ENCODE measurements at regions not wholly inside any gene's neighbourhood (a gene's known extent, or its start where the extent isn't known, plus 50 kb on each side); places are given as distances from the start of the nearest gene placed in this dataset.

- DNase-seq, result no peak
Measured at GRCh38 chr15:94535298-94536048, 304.1 kb downstream of the MCTP2 start.

- no peak for DNase-seq
Measured at GRCh38 chr15:94536549-94536948, 305.2 kb downstream of the MCTP2 start.

- DNase-seq, result no peak
Measured at GRCh38 chr15:94538280-94538679, 306.9 kb downstream of the MCTP2 start.

GRCh38 chr15:94542391-94542790, 311.0 kb downstream of the MCTP2 start:
- no peak for DNase-seq

GRCh38 chr15:94546808-94547207, 315.4 kb downstream of the MCTP2 start:
- DNase-seq, result no peak

GRCh38 chr15:94547711-94548110, 316.4 kb downstream of the MCTP2 start:
- no peak for DNase-seq

- DNase-seq, result no peak
Measured at GRCh38 chr15:94555841-94556519, 324.6 kb downstream of the MCTP2 start.

- DNase-seq, result no peak
Measured at GRCh38 chr15:94561036-94561689, 329.8 kb downstream of the MCTP2 start.

- DNase-seq, result no peak
Measured at GRCh38 chr15:94563456-94563855, 332.1 kb downstream of the MCTP2 start.

- no peak for DNase-seq
Measured at GRCh38 chr15:94576889-94577533, 345.6 kb downstream of the MCTP2 start.

GRCh38 chr15:94579286-94579685, 347.9 kb downstream of the MCTP2 start:
- DNase-seq, result no peak

- no peak for DNase-seq
Measured at GRCh38 chr15:94580211-94580885, 349.0 kb downstream of the MCTP2 start.

- DNase-seq, result no peak
Measured at GRCh38 chr15:94582368-94582767, 351.0 kb downstream of the MCTP2 start.

GRCh38 chr15:94584833-94585244, 353.5 kb downstream of the MCTP2 start:
- peak; percentile 47 for DNase-seq

GRCh38 chr15:94586099-94586498, 354.7 kb downstream of the MCTP2 start:
- DNase-seq, result no peak

GRCh38 chr15:94587113-94587512, 355.8 kb downstream of the MCTP2 start:
- DNase-seq, result no peak

- DNase-seq, result no peak
Measured at GRCh38 chr15:94588993-94589392, 357.6 kb downstream of the MCTP2 start.

- no peak for DNase-seq
Measured at GRCh38 chr15:94592495-94592894, 361.1 kb downstream of the MCTP2 start.

GRCh38 chr15:94596707-94597106, 365.3 kb downstream of the MCTP2 start:
- no peak for DNase-seq

GRCh38 chr15:94600505-94600904, 369.1 kb downstream of the MCTP2 start:
- no peak for DNase-seq

GRCh38 chr15:94602754-94603470, 371.6 kb downstream of the MCTP2 start:
- no peak for DNase-seq

- no peak for DNase-seq
Measured at GRCh38 chr15:94606286-94606685, 374.9 kb downstream of the MCTP2 start.
